GM12878 (cell line): ENCODE measurements at regions not wholly inside any gene's neighbourhood (a gene's known extent, or its start where the extent isn't known, plus 50 kb on each side); places are given as distances from the start of the nearest gene placed in this dataset.

Experiments
- MXI1 ChIP-seq: fragments of 150-350 bp; IDR thresholded peaks from 2 replicates; pipeline ENCODE4 v1.6.1; 2011; ENCODE audit warnings: low read depth, mild to moderate bottlenecking, inconsistent platforms, low read length, improper control_type of control experiment
- NFIC ChIP-seq: IDR thresholded peaks from 2 replicates; pipeline ENCODE4 v1.6.1; 2012; ENCODE audit warnings: low read depth, mild to moderate bottlenecking, inconsistent platforms, low read length, moderate library complexity
- NR2C2 ChIP-seq: IDR thresholded peaks from 2 replicates; pipeline ENCODE4 v1.6.1; 2011; ENCODE audit warnings: borderline replicate concordance, low read depth; ENCODE audit not compliant: control insufficient read depth, insufficient read length
- PBX3 ChIP-seq: IDR thresholded peaks from 2 replicates; pipeline ENCODE4 v1.6.1; 2011; ENCODE audit warnings: mild to moderate bottlenecking, low read depth, low read length, moderate library complexity; ENCODE audit not compliant: insufficient replicate concordance
- RAD21 ChIP-seq: IDR thresholded peaks from 2 replicates; pipeline ENCODE4 v1.6.1; 2011; ENCODE audit warnings: mild to moderate bottlenecking, low read depth, low read length, moderate library complexity; ENCODE audit not compliant: insufficient read depth
- ZNF384 ChIP-seq: IDR thresholded peaks from 2 replicates; pipeline ENCODE4 v1.6.1; 2012; ENCODE audit warnings: low read depth, mild to moderate bottlenecking, low read length, improper control_type of control experiment, borderline replicate concordance
- TF ChIP-seq, protein P1 (sequence below), 3 experiments: IDR thresholded peaks in 2 of 3; conservative IDR thresholded peaks in 1 of 3; 2 replicates each; pipeline ENCODE4 v1.5.1; 2011; ENCODE audit warnings: low read depth in 3 of 3, low read length in 3 of 3, mild to moderate bottlenecking in 3 of 3, control low read depth in 2 of 3, moderate library complexity in 2 of 3, inconsistent platforms in 1 of 3, mixed read lengths in 1 of 3; ENCODE audit not compliant: control insufficient read depth in 2 of 3, insufficient read depth in 1 of 3; ENCODE audit errors: extremely low read depth in 1 of 3

DNA sequence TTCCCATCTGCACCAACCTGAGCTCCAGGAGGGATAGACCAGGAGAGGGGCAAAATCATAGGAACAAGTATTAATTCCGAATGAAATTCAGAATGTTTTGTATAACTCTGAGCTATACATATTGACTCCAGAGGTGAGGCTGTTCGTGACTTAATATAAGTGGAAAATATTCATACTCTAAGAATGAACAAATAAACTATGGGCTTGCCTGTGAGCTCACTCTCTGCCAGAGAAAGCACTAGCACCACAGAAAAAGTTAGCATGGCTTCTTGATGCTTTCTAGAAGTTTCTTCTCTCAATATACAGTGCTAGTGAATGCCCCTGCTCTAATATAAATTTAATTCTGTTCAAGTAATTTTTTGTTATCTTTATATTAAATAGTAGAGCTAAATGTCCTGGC, 1536.4 kb upstream of the FLRT2 start:
- TF ChIP-seq ZNF384 (no peak), PBX3 (no peak), NFIC (no peak), RAD21 (no peak), NR2C2 (no peak), MXI1 (no peak)
- TF ChIP-seq, protein P1, sequence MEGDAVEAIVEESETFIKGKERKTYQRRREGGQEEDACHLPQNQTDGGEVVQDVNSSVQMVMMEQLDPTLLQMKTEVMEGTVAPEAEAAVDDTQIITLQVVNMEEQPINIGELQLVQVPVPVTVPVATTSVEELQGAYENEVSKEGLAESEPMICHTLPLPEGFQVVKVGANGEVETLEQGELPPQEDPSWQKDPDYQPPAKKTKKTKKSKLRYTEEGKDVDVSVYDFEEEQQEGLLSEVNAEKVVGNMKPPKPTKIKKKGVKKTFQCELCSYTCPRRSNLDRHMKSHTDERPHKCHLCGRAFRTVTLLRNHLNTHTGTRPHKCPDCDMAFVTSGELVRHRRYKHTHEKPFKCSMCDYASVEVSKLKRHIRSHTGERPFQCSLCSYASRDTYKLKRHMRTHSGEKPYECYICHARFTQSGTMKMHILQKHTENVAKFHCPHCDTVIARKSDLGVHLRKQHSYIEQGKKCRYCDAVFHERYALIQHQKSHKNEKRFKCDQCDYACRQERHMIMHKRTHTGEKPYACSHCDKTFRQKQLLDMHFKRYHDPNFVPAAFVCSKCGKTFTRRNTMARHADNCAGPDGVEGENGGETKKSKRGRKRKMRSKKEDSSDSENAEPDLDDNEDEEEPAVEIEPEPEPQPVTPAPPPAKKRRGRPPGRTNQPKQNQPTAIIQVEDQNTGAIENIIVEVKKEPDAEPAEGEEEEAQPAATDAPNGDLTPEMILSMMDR (IDR thresholded peaks at IDR 0.05 in 2 of 3, conservative IDR thresholded peaks at IDR 0.05 in 1 of 3; ENCODE audit: control insufficient read depth in 2 of 3, extremely low read depth in 1 of 3, insufficient read depth in 1 of 3, low read depth in 3 of 3, low read length in 3 of 3) = no peak
